NCI-H146 treated with DMSO at 0.1 percent for 48 hours (cell line): ENCODE measurements at regions not wholly inside any gene's neighbourhood (a gene's known extent, or its start where the extent isn't known, plus 50 kb on each side); places are given as distances from the start of the nearest gene placed in this dataset.

Source experiments
- DNase-seq: peaks from one replicate; lab custom pipeline; 2025; ENCODE audit not compliant: unreplicated experiment; lab: John Stamatoyannopoulos, UW

DNA sequence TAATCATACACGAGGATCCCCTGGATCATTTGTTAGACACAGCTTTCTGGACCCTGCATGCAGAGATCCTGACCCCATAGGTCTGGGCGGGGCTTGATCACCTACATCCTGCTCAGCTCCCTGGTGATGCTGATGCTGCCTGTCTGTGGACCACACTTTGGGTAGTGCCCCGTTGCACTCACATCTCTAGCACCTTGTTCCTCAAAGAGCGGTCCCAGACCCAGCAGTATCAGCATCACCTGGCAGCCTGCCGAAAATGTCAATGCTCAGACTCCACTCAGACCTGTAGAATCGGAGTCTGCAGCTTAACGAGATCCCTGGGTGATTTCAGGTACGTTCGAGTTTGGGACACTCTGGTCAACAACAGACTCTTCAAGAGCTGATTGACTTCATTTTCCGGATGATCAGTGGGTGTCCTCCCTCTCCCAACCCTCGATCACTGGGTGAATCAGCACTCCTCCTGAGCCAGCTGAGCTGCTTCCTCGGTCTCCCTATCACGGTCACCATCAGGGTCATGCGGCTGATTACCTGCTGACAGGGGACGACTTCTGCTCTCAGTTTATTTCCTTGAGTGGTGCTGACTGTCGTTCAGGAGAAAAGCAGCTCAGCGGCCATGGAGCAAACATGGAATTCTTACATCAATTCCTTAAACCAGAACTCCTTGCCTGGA lies 150.6 kb upstream of the RAB12 start:
- DNase-seq, result no peak

DNA sequence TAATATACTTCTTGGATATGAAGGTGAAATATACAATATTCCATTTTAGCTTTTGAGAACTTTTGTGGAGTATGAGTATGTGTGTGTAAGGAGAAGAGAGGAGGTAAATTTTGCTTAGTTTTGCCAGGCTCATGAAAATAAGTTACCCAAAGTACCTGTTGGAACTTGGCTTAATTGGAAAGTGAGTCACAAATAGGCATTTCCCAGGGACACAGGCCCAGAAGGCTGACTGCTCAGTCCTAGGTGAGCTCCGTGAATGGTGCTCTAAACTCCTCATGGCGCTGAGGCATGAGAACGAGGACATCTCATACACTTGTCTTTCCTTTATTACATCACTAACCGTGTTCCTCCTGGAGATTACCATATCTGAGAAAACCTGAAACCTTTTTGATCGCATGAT lies 148.5 kb upstream of the RAB12 start:
- DNase-seq, result no peak

DNA sequence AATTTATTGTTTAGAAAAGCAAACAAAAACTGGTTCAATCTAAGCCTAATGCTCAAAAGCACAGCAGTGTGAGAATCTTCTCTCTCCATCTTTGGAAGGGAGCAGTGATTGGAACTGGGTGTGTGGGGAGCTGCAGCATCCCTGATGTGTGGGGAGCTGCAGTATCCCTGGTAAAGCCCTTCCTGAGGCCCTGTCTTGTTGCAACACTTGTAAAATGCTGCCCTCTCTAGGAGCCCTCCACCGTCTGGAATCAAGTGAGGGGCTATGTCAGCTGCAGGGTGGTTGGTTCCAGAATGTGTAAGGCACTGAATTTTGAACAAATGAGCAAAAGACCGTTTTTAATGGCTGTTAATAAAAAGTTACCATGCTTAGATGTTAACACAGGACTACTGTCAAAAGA lies 147.7 kb upstream of the RAB12 start:
- DNase-seq, result no peak

- DNase-seq, result no peak
Measured at GRCh38 chr18:8462651-8463185, 146.5 kb upstream of the RAB12 start.

DNA sequence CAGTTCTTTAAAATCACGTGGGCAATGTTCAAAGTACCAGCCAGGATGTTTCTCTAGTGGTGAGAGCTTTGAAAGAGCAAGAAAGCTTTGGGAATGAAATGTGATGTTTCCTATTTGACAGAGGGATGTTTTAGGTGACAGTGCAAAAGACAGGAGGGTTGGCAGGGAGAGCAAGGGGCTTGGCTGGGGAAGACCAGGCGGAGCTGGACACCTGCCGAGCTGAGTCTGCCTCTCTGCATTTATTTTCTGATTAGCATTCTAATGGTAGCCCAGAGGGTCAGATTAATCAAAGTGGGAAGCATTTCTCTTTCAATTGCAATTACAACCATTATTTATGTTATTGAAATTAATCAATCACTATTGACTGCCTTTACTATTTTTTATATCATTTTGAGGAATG lies 145.4 kb upstream of the RAB12 start:
- no peak for DNase-seq

DNA sequence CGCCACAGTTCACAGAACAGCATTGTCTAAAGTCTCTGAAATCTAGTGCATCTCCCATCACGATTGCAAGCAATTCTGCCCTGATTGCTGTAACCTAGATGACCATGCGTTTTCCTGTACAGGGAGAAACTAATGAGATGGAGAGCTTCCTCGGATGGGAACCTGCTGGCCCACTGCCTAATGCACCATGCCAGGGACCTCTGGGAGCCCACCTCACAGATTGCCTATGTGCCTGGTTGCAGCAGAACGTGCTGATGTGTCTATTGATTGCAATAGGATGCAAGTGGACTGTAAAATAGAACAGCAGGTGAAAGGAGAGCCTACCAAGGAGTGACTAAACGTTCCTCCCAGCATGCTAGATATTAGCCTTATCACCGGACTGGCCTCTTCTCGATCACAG lies 141.0 kb upstream of the RAB12 start:
- DNase-seq, result no peak

- no peak for DNase-seq
Measured at GRCh38 chr18:8468921-8469335, 140.3 kb upstream of the RAB12 start.

GRCh38 chr18:8469544-8470130 lies 139.6 kb upstream of the RAB12 start:
- DNase-seq, result no peak

GRCh38 chr18:8471372-8471771 lies 137.9 kb upstream of the RAB12 start:
- no peak for DNase-seq

- DNase-seq, result no peak
Measured at GRCh38 chr18:8474661-8475060, 134.6 kb upstream of the RAB12 start.

- no peak for DNase-seq
Measured at GRCh38 chr18:8477615-8478014, 131.6 kb upstream of the RAB12 start.

DNA sequence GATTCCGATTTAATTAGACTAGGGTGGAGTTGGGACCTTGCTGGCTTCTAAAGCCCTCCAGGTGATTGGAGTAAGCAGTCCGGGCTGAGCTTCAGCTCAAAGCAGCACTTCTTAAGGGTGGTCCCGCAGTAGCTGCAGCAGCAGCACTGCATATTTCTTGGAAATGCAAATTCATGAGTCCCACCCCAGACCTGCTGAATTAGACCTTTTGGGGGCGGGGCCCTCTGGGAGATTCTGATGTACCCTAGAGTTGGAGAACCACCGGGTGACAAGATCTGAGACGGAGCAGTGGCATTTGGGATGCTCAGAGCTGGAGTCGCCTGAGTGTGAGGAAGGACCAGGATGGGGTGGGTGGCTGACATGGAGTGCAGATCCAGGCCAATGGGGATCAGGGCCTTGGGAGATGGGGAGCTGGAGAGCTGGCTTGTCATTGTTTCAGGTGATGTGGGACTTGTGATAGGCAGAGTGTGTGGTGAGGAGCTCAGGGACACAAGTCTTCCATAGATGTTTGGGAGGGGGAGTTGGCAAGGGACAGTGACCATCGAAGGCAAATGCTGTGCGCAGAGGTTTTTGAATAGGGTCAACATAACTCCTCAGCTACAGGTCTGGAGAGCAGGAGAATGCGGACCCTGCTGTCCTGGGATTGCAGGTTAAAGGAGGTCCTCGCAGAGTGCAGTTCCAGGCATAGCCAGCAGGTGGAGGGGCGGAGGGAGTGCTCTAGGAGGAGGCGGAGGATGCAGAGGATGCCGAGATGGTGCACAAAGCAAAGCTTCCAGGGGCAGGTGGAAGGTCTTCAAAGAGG lies 130.9 kb upstream of the RAB12 start:
- DNase-seq, result peak; percentile 69

- no peak for DNase-seq
Measured at GRCh38 chr18:8478968-8479370, 130.3 kb upstream of the RAB12 start.

DNA sequence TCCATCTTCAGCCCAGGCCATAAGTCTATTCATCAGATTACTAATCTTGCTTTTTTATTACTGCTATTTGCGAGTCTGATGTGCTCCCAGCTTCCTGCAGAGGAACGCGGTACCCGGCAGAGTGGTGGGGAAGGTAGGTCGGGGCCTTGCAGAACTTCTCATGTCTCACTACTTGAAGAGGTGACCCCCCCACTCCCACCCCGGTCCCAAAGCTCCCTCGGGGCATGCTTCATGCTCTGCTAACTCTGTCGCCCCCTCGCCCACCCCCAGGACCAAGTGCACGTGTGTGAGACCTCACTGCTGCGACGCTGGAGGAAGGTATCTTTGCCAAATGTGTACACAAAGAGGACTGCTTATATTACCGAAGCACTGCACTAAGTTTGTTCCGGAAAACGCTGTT lies 129.4 kb upstream of the RAB12 start:
- DNase-seq, result no peak

DNA sequence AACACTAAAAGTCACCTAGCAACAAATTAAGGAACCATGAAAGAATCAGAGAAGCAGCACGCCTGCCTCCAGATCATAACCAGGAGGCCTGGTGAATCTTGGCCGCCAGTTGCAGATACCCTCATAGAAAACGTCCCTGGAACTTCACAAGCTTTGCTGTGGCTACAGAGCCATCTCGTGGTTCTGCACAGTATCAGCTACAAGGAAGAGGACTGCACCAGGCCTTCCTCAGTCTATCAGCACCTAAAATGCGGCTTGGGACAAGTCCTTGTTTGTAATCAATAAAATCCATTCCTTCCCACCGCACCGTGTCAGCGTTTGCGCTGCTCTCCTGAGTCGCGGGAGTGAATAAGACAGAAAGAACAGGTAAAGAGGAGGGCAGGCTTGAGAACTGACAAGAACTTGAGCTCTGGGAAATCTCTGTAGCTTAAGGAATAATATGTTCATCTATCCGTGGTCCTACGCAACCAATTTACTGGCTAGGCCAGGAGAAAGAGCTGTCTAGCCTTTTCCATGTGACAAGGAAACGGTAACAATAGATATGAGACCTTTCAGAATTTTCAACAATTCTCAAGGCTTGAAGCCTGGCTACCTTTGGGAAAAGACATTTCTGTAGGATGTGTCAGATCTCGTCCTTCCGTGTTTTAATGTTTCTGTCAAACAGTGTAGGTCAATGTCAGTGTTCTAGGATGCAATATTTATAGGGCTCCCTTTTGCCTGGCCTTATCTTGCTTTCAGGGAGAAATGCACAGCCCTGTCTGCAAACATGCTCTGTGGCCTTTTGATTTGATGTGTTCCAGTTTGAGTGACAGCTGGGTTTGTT lies 128.5 kb upstream of the RAB12 start:
- peak; percentile 69 for DNase-seq

DNA sequence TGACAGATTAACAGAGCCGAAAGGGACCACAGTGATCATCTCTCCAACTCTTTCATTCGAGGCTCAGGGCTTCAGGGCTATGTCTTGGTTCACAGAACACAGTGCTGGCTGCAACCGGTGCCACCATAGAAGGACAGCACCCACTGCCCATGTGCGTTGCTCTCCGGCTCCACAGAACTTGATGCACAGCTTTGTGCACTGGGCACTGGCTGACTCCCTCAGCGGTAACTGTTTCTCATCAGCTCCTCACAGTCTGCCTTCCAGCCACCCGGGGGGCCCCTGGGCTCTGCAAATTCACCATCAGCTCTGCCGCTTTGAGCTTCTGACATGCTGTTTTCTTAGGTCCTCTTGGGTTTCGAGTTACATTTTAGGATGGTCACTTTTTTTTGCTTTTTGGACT lies 124.3 kb upstream of the RAB12 start:
- no peak for DNase-seq

- DNase-seq, result no peak
Measured at GRCh38 chr18:8489761-8490160, 119.5 kb upstream of the RAB12 start.

GRCh38 chr18:8491516-8491915 lies 117.7 kb upstream of the RAB12 start:
- DNase-seq, result no peak

- no peak for DNase-seq
Measured at GRCh38 chr18:8493141-8493540, 116.1 kb upstream of the RAB12 start.

- no peak for DNase-seq
Measured at GRCh38 chr18:8496186-8496585, 113.1 kb upstream of the RAB12 start.

DNA sequence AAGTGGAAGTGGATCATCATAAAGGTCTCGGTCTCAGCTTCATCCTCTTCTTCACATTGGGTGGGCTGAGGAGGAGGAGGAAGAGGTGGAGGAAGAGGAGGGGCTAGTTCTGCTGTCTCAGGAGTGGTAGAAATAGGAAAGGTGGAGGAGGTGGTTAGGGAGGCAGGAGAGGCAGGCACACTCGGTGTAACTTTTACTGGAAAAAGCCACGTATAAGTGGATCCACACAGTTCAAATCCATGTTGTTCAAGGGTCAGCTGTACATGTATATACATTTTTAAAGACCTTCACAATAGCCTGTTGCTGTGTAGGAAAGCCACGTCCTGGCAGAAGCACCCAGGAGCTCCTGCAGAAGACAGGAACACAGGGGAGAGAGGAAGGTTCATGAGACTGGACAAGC lies 110.3 kb upstream of the RAB12 start:
- no peak for DNase-seq
